CD14-positive monocyte (primary cell): ENCODE measurements at regions not wholly inside any gene's neighbourhood (a gene's known extent, or its start where the extent isn't known, plus 50 kb on each side); places are given as distances from the start of the nearest gene placed in this dataset.

ENCODE experiments used
- DNase-seq, 3 donors: peaks; one replicate each; pipeline ENCODE4 v3.0.0-alpha.2; 2011 to 2022
- H2AFZ ChIP-seq: 2 replicates; pipeline ENCODE4 v1.6.0; 2012; ENCODE audit warnings: mild to moderate bottlenecking, low read depth, low read length, inconsistent platforms; ENCODE audit not compliant: insufficient read depth, poor library complexity, severe bottlenecking
- H3K27ac ChIP-seq, 2 donors: 1 replicate in 1 of 2; 2 replicates in 1 of 2; pipeline ENCODE4 v1.5.1; 2012 to 2013; ENCODE audit warnings: low read length in 2 of 2, control low read depth in 1 of 2, inconsistent platforms in 1 of 2, low read depth in 1 of 2, mild to moderate bottlenecking in 1 of 2
- H3K27me3 ChIP-seq, 2 donors: one replicate each; pipeline versions ENCODE4 v1.6.0 to v1.6.1; 2011 to 2013; ENCODE audit warnings: low read length in 2 of 2; ENCODE audit not compliant: control insufficient read depth in 2 of 2, insufficient read depth in 2 of 2
- H3K36me3 ChIP-seq, 2 donors: replicated peaks in 1 of 2; 1 replicate in 1 of 2; 2 replicates in 1 of 2; pipeline versions ENCODE4 v1.5.1 to v1.6.1; 2012 to 2013; ENCODE audit warnings: low read length in 2 of 2, control low read depth in 1 of 2, inconsistent platforms in 1 of 2, mild to moderate bottlenecking in 1 of 2; ENCODE audit not compliant: insufficient read depth in 2 of 2, control insufficient read depth in 1 of 2
- H3K4me1 ChIP-seq, 2 donors: 1 replicate in 1 of 2; 2 replicates in 1 of 2; pipeline versions ENCODE4 v1.5.1 to v1.6.1; 2012 to 2013; ENCODE audit warnings: low read length in 2 of 2, control low read depth in 1 of 2, inconsistent platforms in 1 of 2, mild to moderate bottlenecking in 1 of 2, moderate library complexity in 1 of 2; ENCODE audit not compliant: insufficient read depth in 2 of 2, control insufficient read depth in 1 of 2
- H3K4me2 ChIP-seq: replicated peaks from 2 replicates; pipeline ENCODE3; 2012; ENCODE audit warnings: low read length, moderate library complexity, mild to moderate bottlenecking; ENCODE audit not compliant: poor library complexity, severe bottlenecking; ENCODE audit errors: extremely low read depth
- H3K4me3 ChIP-seq, 3 experiments: fragments of 200-600 bp in 1 of 3; sonication (generic) in 1 of 3; replicated peaks in 1 of 3; 1 replicate in 2 of 3; 2 replicates in 1 of 3; pipeline ENCODE4 v1.5.1; 2011 to 2013; ENCODE audit warnings: low read length in 3 of 3, mild to moderate bottlenecking in 3 of 3, control low read depth in 2 of 3, low read depth in 2 of 3, inconsistent platforms in 1 of 3, moderate library complexity in 1 of 3
- H3K79me2 ChIP-seq: 2 replicates; pipeline ENCODE4 v1.6.0; 2012; ENCODE audit warnings: mild to moderate bottlenecking, control low read depth, inconsistent platforms, low read length, moderate library complexity; ENCODE audit not compliant: insufficient read depth
- H3K9ac ChIP-seq: 2 replicates; pipeline ENCODE4 v1.6.0; 2017; ENCODE audit warnings: low read length, mild to moderate bottlenecking; ENCODE audit not compliant: insufficient read depth, poor library complexity, severe bottlenecking
- H3K9me3 ChIP-seq, 2 donors: replicated peaks in 1 of 2; 1 replicate in 1 of 2; 2 replicates in 1 of 2; pipeline versions ENCODE4 v1.5.1 to v1.6.1; 2012 to 2013; ENCODE audit warnings: low read length in 2 of 2, control low read depth in 1 of 2; ENCODE audit not compliant: control insufficient read depth in 1 of 2, insufficient read depth in 1 of 2
- H4K20me1 ChIP-seq: 2 replicates; pipeline ENCODE4 v1.6.0; 2012; ENCODE audit warnings: mild to moderate bottlenecking, low read length, control low read depth, moderate library complexity; ENCODE audit not compliant: insufficient read depth
- H3K27ac Mint-ChIP-seq, 7 donors: one replicate each; pipeline ENCODE4 v1.8.0; 2020; ENCODE audit warnings: mild to moderate bottlenecking in 7 of 7, mixed read lengths in 7 of 7, moderate library complexity in 6 of 7, inconsistent platforms in 2 of 7
- H3K27me3 Mint-ChIP-seq, 3 donors: one replicate each; pipeline ENCODE4 v1.8.0; 2021 to 2022; ENCODE audit warnings: low read depth in 3 of 3, mild to moderate bottlenecking in 3 of 3, mixed read lengths in 3 of 3, moderate library complexity in 3 of 3, inconsistent platforms in 1 of 3
- H3K36me3 Mint-ChIP-seq, 2 donors: one replicate each; pipeline ENCODE4 v1.8.0; 2020; ENCODE audit warnings: mixed read lengths in 2 of 2, inconsistent platforms in 1 of 2, mild to moderate bottlenecking in 1 of 2
- H3K4me1 Mint-ChIP-seq: one replicate; pipeline ENCODE4 v1.8.0; 2020; ENCODE audit warnings: mild to moderate bottlenecking, mixed read lengths
- H3K4me3 Mint-ChIP-seq, 2 donors: one replicate each; pipeline ENCODE4 v1.8.0; 2020; ENCODE audit warnings: mild to moderate bottlenecking in 2 of 2, mixed read lengths in 2 of 2, moderate library complexity in 1 of 2
- H3K9me3 Mint-ChIP-seq, 7 donors: one replicate each; pipeline ENCODE4 v1.8.0; 2020 to 2022; ENCODE audit warnings: mixed read lengths in 7 of 7, mild to moderate bottlenecking in 6 of 7, moderate library complexity in 6 of 7, inconsistent platforms in 2 of 7
- WGBS: methylation state at CpG from one replicate; pipeline ENCODE4 v1.1.5; 2013; ENCODE audit warnings: missing lambda C conversion rate; ENCODE audit not compliant: insufficient coverage; 5-methylcytosine and 5-hydroxymethylcytosine counted together
- intact Hi-C, 2 donors: fragments of 100-400 bp; cut with micrococcal nuclease; formaldehyde crosslinking; loops; one replicate each; pipeline versions ENCODE4 v1.15.0 to v1.15.1; 2023
- TF ChIP-seq, protein P1 (sequence below): fragments of 200-600 bp; IDR thresholded peaks from one replicate; pipeline ENCODE4 v1.8.0; 2022; ENCODE audit warnings: antibody characterized with exemption, mild to moderate bottlenecking

DNA sequence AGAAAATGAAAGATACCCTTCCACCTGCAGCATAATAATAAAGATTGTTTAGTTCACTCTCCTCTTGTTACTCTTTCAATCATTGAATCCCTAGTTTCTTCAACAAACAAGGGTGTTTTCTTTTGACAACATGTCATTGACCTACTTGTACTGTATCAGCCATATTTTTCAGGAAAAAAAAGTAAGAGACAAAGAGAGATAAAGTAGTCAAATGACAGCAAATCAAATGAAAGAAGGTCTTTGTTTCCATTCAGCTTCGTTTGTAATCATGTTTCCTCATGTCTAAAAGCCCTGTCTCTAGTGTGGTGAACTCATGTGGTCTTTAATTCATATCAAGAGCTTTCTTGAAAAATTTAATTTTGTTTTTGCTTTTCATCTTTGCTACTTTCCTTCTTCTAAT, 557.8 kb upstream of the LRATD1 start:
- Mint-ChIP-seq H3K4me3 (no peak overlapping the region), H3K27ac (no peak overlapping the region), H3K36me3 (no peaks in the 10 kb centered on the region), H3K27me3 (peaks cover 0 to 2% (median 0%) of the 10 kb centered on the region in 3 donors), H3K4me1 (no peaks in the 10 kb centered on the region), H3K9me3 (peaks cover 0 to 3% (median 3%) of the 10 kb centered on the region in 7 donors)
- Histone ChIP-seq H3K9ac (no peak overlapping the region), H3K36me3 (no peaks in the 10 kb centered on the region), H3K9me3 (no peaks in the 10 kb centered on the region), H3K27ac (no peak overlapping the region), H4K20me1 (no peaks in the 10 kb centered on the region), H2AFZ (no peak overlapping the region), H3K27me3 (no peaks in the 10 kb centered on the region), H3K79me2 (no peaks in the 10 kb centered on the region), H3K4me2 (no peak overlapping the region), H3K4me3 (no peak overlapping the region), H3K4me1 (no peaks in the 10 kb centered on the region)
- TF ChIP-seq, protein P1, sequence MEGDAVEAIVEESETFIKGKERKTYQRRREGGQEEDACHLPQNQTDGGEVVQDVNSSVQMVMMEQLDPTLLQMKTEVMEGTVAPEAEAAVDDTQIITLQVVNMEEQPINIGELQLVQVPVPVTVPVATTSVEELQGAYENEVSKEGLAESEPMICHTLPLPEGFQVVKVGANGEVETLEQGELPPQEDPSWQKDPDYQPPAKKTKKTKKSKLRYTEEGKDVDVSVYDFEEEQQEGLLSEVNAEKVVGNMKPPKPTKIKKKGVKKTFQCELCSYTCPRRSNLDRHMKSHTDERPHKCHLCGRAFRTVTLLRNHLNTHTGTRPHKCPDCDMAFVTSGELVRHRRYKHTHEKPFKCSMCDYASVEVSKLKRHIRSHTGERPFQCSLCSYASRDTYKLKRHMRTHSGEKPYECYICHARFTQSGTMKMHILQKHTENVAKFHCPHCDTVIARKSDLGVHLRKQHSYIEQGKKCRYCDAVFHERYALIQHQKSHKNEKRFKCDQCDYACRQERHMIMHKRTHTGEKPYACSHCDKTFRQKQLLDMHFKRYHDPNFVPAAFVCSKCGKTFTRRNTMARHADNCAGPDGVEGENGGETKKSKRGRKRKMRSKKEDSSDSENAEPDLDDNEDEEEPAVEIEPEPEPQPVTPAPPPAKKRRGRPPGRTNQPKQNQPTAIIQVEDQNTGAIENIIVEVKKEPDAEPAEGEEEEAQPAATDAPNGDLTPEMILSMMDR: no peak
- no CpG with 5 or more reads among the region's 1 CpG for WGBS
- no peak for DNase-seq
- intact Hi-C loops: loop anchor here in 1 of 2 donors (2.0 kb wide), 1 partner anchor 54 kb away; no protein-coding TSS in a partner anchor

DNA sequence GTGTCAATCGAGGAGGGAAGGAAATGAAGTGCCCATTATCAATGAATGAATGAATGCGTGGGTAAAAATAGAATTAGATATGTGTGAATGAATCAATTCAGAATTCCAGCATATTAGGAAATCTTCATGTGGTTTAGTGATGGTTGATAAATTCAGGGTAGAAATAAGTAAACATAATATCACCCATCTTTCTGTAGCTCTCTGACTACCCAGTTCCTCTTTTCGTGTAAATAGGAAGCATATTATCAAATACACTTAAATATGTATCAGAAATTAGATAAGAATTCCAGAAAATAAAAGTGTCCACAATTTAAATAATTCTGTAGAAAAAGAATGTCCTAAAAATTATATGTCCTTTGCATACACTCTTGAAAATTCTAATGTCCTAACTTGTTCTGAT, 552.9 kb upstream of the LRATD1 start:
- Histone ChIP-seq H3K79me2 (no peaks in the 10 kb centered on the region), H3K4me3 (no peak overlapping the region), H3K9ac (no peak overlapping the region), H4K20me1 (no peaks in the 10 kb centered on the region), H3K9me3 (peaks cover 0 to 13% of the 10 kb centered on the region in 2 donors), H2AFZ (no peak overlapping the region), H3K36me3 (no peaks in the 10 kb centered on the region), H3K4me2 (no peak overlapping the region), H3K27me3 (no peaks in the 10 kb centered on the region), H3K27ac (no peak overlapping the region), H3K4me1 (no peaks in the 10 kb centered on the region)
- intact Hi-C loops: no loop called here
- Mint-ChIP-seq H3K4me3 (no peak overlapping the region), H3K36me3 (no peaks in the 10 kb centered on the region), H3K27me3 (no peaks in the 10 kb centered on the region), H3K27ac (no peak overlapping the region), H3K4me1 (no peaks in the 10 kb centered on the region), H3K9me3 (peaks cover 0 to 7% (median 4%) of the 10 kb centered on the region in 7 donors)
- TF ChIP-seq, protein P1: no peak
- DNase-seq: no peak
- WGBS: no CpG with 5 or more reads among the region's 3 CpGs
